SH-SY5Y (cell line): ENCODE measurements at regions not wholly inside any gene's neighbourhood (a gene's known extent, or its start where the extent isn't known, plus 50 kb on each side); places are given as distances from the start of the nearest gene placed in this dataset.

Experiments used
- GATA2 ChIP-seq: IDR thresholded peaks from 2 replicates; pipeline ENCODE4 v1.6.1; 2011; ENCODE audit warnings: mild to moderate bottlenecking, low read depth, low read length
- GATA3 ChIP-seq: IDR thresholded peaks from 2 replicates; pipeline ENCODE4 v1.6.1; 2011; ENCODE audit warnings: low read depth, mild to moderate bottlenecking, low read length, moderate library complexity

- TF ChIP-seq GATA2, result no peak
- TF ChIP-seq GATA3, result no peak
Measured at GRCh38 chr2:216951171-216951570, 91.3 kb upstream of the TNP1 start.
